ENCODE measurements at regions not wholly inside any gene's neighbourhood (a gene's known extent, or its start where the extent isn't known, plus 50 kb on each side); places are given as distances from the start of the nearest gene placed in this dataset.

GRCh38 chr3:113051787-113052186, 61.0 kb downstream of the GTPBP8 start:
- no peak for DNase-seq (ENCODE audit: low read depth, low spot score)

- DNase-seq (ENCODE audit: low read depth, low spot score): no peak
Observed at GRCh38 chr3:113053169-113053568, 62.4 kb downstream of the GTPBP8 start.

GRCh38 chr3:113054552-113054951, 63.8 kb downstream of the GTPBP8 start:
- DNase-seq (ENCODE audit: low read depth, low spot score): no peak

GRCh38 chr3:113055201-113055600, 64.4 kb downstream of the GTPBP8 start:
- no peak for DNase-seq (ENCODE audit: low read depth, low spot score)

- no peak for DNase-seq (ENCODE audit: low read depth, low spot score)
Observed at GRCh38 chr3:113055961-113056360, 65.2 kb downstream of the GTPBP8 start.

GRCh38 chr3:113057117-113057516, 66.3 kb downstream of the GTPBP8 start:
- no peak for DNase-seq (ENCODE audit: low read depth, low spot score)

- no peak for DNase-seq (ENCODE audit: low read depth, low spot score)
Observed at GRCh38 chr3:113058188-113058587, 67.4 kb downstream of the GTPBP8 start.

- DNase-seq (ENCODE audit: low read depth, low spot score): no peak
Observed at GRCh38 chr3:113062705-113063104, 71.9 kb downstream of the GTPBP8 start.

GRCh38 chr3:113063126-113063894, 72.5 kb downstream of the GTPBP8 start:
- DNase-seq (ENCODE audit: low read depth, low spot score): no peak

GRCh38 chr3:113064183-113064582, 73.4 kb downstream of the GTPBP8 start:
- DNase-seq (ENCODE audit: low read depth, low spot score): no peak

GRCh38 chr3:113065336-113065735, 74.6 kb downstream of the GTPBP8 start:
- no peak for DNase-seq (ENCODE audit: low read depth, low spot score)

GRCh38 chr3:113070072-113070640, 79.4 kb downstream of the GTPBP8 start:
- DNase-seq (ENCODE audit: low read depth, low spot score): no peak

- DNase-seq (ENCODE audit: low read depth, low spot score): no peak
Observed at GRCh38 chr3:113070681-113071113, 79.9 kb downstream of the GTPBP8 start.

- no peak for DNase-seq (ENCODE audit: low read depth, low spot score)
Observed at GRCh38 chr3:113075588-113075987, 84.8 kb downstream of the GTPBP8 start.

- no peak for DNase-seq (ENCODE audit: low read depth, low spot score)
Observed at GRCh38 chr3:113079218-113079961, 88.6 kb downstream of the GTPBP8 start.

GRCh38 chr3:113084777-113085176, 94.0 kb downstream of the GTPBP8 start:
- no peak for DNase-seq (ENCODE audit: low read depth, low spot score)

GRCh38 chr3:113086560-113087461, 96.0 kb downstream of the GTPBP8 start:
- no peak for DNase-seq (ENCODE audit: low read depth, low spot score)

GRCh38 chr3:113088616-113089015, 97.8 kb downstream of the GTPBP8 start:
- no peak for DNase-seq (ENCODE audit: low read depth, low spot score)

GRCh38 chr3:113091417-113091816, 100.6 kb downstream of the GTPBP8 start:
- no peak for DNase-seq (ENCODE audit: low read depth, low spot score)

- DNase-seq (ENCODE audit: low read depth, low spot score): no peak
Observed at GRCh38 chr3:113092746-113093145, 102.0 kb downstream of the GTPBP8 start.

- no peak for DNase-seq (ENCODE audit: low read depth, low spot score)
Observed at GRCh38 chr3:113094337-113095221, 103.8 kb downstream of the GTPBP8 start.

Measured in smooth muscle cell of the brain vasculature (primary cell).